ENCODE measurements at regions not wholly inside any gene's neighbourhood (a gene's known extent, or its start where the extent isn't known, plus 50 kb on each side); places are given as distances from the start of the nearest gene placed in this dataset.

GRCh38 chr10:28463676-28464395, 69.1 kb upstream of the WAC start:
- no peak for FAIRE-seq
- CTCF ChIA-PET (ENCODE audit: low intra/inter-chr PET ratio, low total read pairs) = no interaction called here

More at GRCh38 chr10:28463676-28464395, 69.1 kb upstream of the WAC start:
- no peaks in the 10 kb centered on the region for H3K9me3 ChIP-seq (ENCODE audit: low read length)
- in situ Hi-C loops (cut with HindIII; ENCODE audit: extremely low pct_ligation_motif_present, low pct_unique_long_range_greater_than_20kb) (no loop called here), intact Hi-C loops (cut with micrococcal nuclease; ENCODE audit: unreplicated experiment) (no loop called here)
- TF ChIP-seq CBX1 (IDR thresholded peaks at IDR 0.05; ENCODE audit: low read depth) (no peak), ZBTB39 (CRISPR knock-in tag; IDR thresholded peaks at IDR 0.05) (no peak), ZNF136 (CRISPR knock-in tag; IDR thresholded peaks at IDR 0.05; ENCODE audit: low read depth) (no peak), TFDP1 (CRISPR knock-in tag; IDR thresholded peaks at IDR 0.05; ENCODE audit: borderline replicate concordance) (no peak), ZNF513 (CRISPR knock-in tag; conservative IDR thresholded peaks at IDR 0.05) (no peak), TARDBP (CRISPR knock-in tag; IDR thresholded peaks at IDR 0.05) (no peak), RCOR2 (CRISPR knock-in tag; IDR thresholded peaks at IDR 0.05) (no peak), MIER2 (CRISPR knock-in tag; IDR thresholded peaks at IDR 0.05) (no peak), TCF7 (IDR thresholded peaks at IDR 0.05; ENCODE audit: low read depth) (no peak), ZNF234 (CRISPR knock-in tag; conservative IDR thresholded peaks at IDR 0.05) (no peak), RFX3 (CRISPR knock-in tag; IDR thresholded peaks at IDR 0.05) (no peak), NCOA1 (CRISPR knock-in tag; IDR thresholded peaks at IDR 0.05) (no peak)
- no peaks in the 10 kb centered on the region for H3K79me2 ChIP-seq (ENCODE audit: insufficient read depth, low read length)
- no peaks in the 10 kb centered on the region for H4K20me1 ChIP-seq (ENCODE audit: insufficient read depth, low read length)
- BruUV-seq (replicated peaks) = no TSS peak
- H3K4me3 ChIP-seq (replicated peaks in 1 of 3; ENCODE audit: insufficient read depth in 1 of 3, low read depth in 2 of 3, low read length in 3 of 3) = no peak overlapping the region
- H2AFZ ChIP-seq (ENCODE audit: low read length) = no peak overlapping the region
- no peak overlapping the region for H3K27ac ChIP-seq (ENCODE audit: extremely low read length, insufficient read depth, low read length)
- no peaks in the 10 kb centered on the region for H3K36me3 ChIP-seq (replicated peaks in 1 of 2; ENCODE audit: control insufficient read depth in 1 of 2, insufficient read depth in 2 of 2, low read length in 2 of 2)
- H3K4me2 ChIP-seq (ENCODE audit: low read depth, low read length) = no peak overlapping the region
- POLR2A ChIA-PET = no interaction called here
- WGBS (ENCODE audit: low lambda C conversion rate) = 15% methylated on average over 9 of the region's 9 CpGs
- H3K9ac ChIP-seq (ENCODE audit: insufficient read depth, low read depth, low read length) = no peak overlapping the region
- H3K27me3 ChIP-seq (ENCODE audit: control insufficient read depth in 1 of 2, insufficient read depth in 2 of 2, low read length in 2 of 2) = peaks cover 0 to 6% of the 10 kb centered on the region in 2 experiments; a peak in 1 of 5 replicates
- ATAC-seq (no peak), DNase-seq (ENCODE audit: low spot score) (no peak)
- H3K4me1 ChIP-seq (ENCODE audit: insufficient read depth, low read length) = no peaks in the 10 kb centered on the region

Data from HepG2 (cell line).